MCF 10A (cell line): ENCODE measurements at regions not wholly inside any gene's neighbourhood (a gene's known extent, or its start where the extent isn't known, plus 50 kb on each side); places are given as distances from the start of the nearest gene placed in this dataset.

ENCODE experiments used
- BruUV-seq: library from RNA; stranded (reverse); fragments of 400-500 nt; replicated peaks from 2 replicates; lab custom pipeline; 2021; lab: Mats Ljungman, UMichigan
- CTCF ChIA-PET: fragments of 300-600 bp; sonication (Branson Sonifier 250); formaldehyde crosslinking; extraction: SDS; loops from one replicate; lab custom pipeline; 2021; ENCODE audit warnings: antibody characterized with exemption, inconsistent platforms; lab: Yijun Ruan, JAX
- POLR2A ChIA-PET: fragments of 300-600, 350-650 bp; sonication (Branson Sonifier 250); formaldehyde crosslinking; extraction: SDS; loops from one replicate; lab custom pipeline; 2020; ENCODE audit warnings: antibody characterized with exemption, inconsistent platforms; lab: Yijun Ruan, JAX
- DNase-seq: peaks from one replicate; pipeline ENCODE4 v3.0.0-alpha.2; 2018; ENCODE audit not compliant: unreplicated experiment
- H3K27ac Mint-ChIP-seq: one replicate; pipeline ENCODE4 v1.8.0; 2022; ENCODE audit warnings: mild to moderate bottlenecking, low read depth, mixed read lengths; ENCODE audit not compliant: unreplicated experiment
- H3K27me3 Mint-ChIP-seq: one replicate; pipeline ENCODE4 v1.8.0; 2022; ENCODE audit warnings: mixed read lengths; ENCODE audit not compliant: insufficient read depth, unreplicated experiment
- H3K36me3 Mint-ChIP-seq: one replicate; pipeline ENCODE4 v1.8.0; 2022; ENCODE audit warnings: mild to moderate bottlenecking, moderate library complexity, mixed read lengths; ENCODE audit not compliant: insufficient read depth, unreplicated experiment
- H3K4me1 Mint-ChIP-seq: one replicate; pipeline ENCODE4 v1.8.0; 2022; ENCODE audit warnings: mixed read lengths; ENCODE audit not compliant: insufficient read depth, unreplicated experiment
- H3K4me3 Mint-ChIP-seq: one replicate; pipeline ENCODE4 v1.8.0; 2022; ENCODE audit warnings: mild to moderate bottlenecking, moderate library complexity, mixed read lengths; ENCODE audit not compliant: unreplicated experiment
- H3K9me3 Mint-ChIP-seq: one replicate; pipeline ENCODE4 v1.8.0; 2022; ENCODE audit warnings: mixed read lengths; ENCODE audit not compliant: unreplicated experiment
- CTCF ChIP-seq: fragments of 200-600 bp; IDR thresholded peaks from one replicate; pipeline ENCODE4 v1.8.0; 2022; ENCODE audit warnings: antibody characterized with exemption, mild to moderate bottlenecking; ENCODE audit not compliant: unreplicated experiment
- intact Hi-C: fragments of 100-400 bp; cut with micrococcal nuclease; formaldehyde crosslinking; loops from 2 replicates; pipeline ENCODE4 v1.14.1; 2022

- CTCF ChIA-PET, result interaction anchor here (0.6 kb wide), 1 partner anchor 52 kb away, joined by 3 read pairs; no protein-coding TSS in a partner anchor
- intact Hi-C loops, result no loop called here
- no peak for DNase-seq
- H3K4me1 Mint-ChIP-seq, result no peaks in the 10 kb centered on the region
- peaks cover 8% of the 10 kb centered on the region for H3K9me3 Mint-ChIP-seq
- H3K36me3 Mint-ChIP-seq, result no peaks in the 10 kb centered on the region
- no peak overlapping the region for H3K27ac Mint-ChIP-seq
- no peak overlapping the region for H3K4me3 Mint-ChIP-seq
- H3K27me3 Mint-ChIP-seq, result no peaks in the 10 kb centered on the region
- POLR2A ChIA-PET, result interaction anchor here (0.6 kb wide), 1 partner anchor 154 kb away, joined by 3 read pairs; no protein-coding TSS in a partner anchor
- no TSS peak for BruUV-seq
- TF ChIP-seq CTCF, result no peak
These were observed 1082.6 kb upstream of the LCORL start for GRCh38 chr4:19104176-19104575.

GRCh38 chr4:19095491-19096046 lies 1074.0 kb upstream of the LCORL start:
- TF ChIP-seq CTCF, result no peak
- intact Hi-C loops, result no loop called here
- BruUV-seq, result no TSS peak
- Mint-ChIP-seq H3K9me3 (peaks cover 8% of the 10 kb centered on the region), H3K4me1 (no peaks in the 10 kb centered on the region), H3K36me3 (no peaks in the 10 kb centered on the region), H3K27ac (no peak overlapping the region), H3K27me3 (no peaks in the 10 kb centered on the region), H3K4me3 (no peak overlapping the region)
- DNase-seq, result no peak
- ChIA-PET POLR2A (interaction anchor here (0.7 kb wide), 1 partner anchor 1326 kb away, joined by 4 read pairs; no protein-coding TSS in a partner anchor), CTCF (interaction anchor here (0.7 to 0.8 kb wide), 2 partner anchors 10 to 1744 kb away, joined by 3 read pairs; no protein-coding TSS in a partner anchor)

- ChIA-PET CTCF (no interaction called here), POLR2A (no interaction called here)
- TF ChIP-seq CTCF, result no peak
- H3K27me3 Mint-ChIP-seq, result no peaks in the 10 kb centered on the region
- H3K27ac Mint-ChIP-seq, result no peak overlapping the region
- H3K9me3 Mint-ChIP-seq, result no peaks in the 10 kb centered on the region
- intact Hi-C loops, result no loop called here
- no peaks in the 10 kb centered on the region for H3K4me1 Mint-ChIP-seq
- H3K36me3 Mint-ChIP-seq, result no peaks in the 10 kb centered on the region
- DNase-seq, result no peak
- H3K4me3 Mint-ChIP-seq, result no peak overlapping the region
- BruUV-seq, result no TSS peak
These were observed 1072.4 kb upstream of the LCORL start for GRCh38 chr4:19093951-19094350.

GRCh38 chr4:19092797-19093196 lies 1071.2 kb upstream of the LCORL start:
- intact Hi-C loops, result no loop called here

More at GRCh38 chr4:19092797-19093196, 1071.2 kb upstream of the LCORL start:
- H3K4me1 Mint-ChIP-seq, result no peaks in the 10 kb centered on the region
- ChIA-PET CTCF (no interaction called here), POLR2A (no interaction called here)
- H3K4me3 Mint-ChIP-seq, result no peak overlapping the region
- H3K27me3 Mint-ChIP-seq, result no peaks in the 10 kb centered on the region
- no peak overlapping the region for H3K27ac Mint-ChIP-seq
- DNase-seq, result no peak
- TF ChIP-seq CTCF, result no peak
- no TSS peak for BruUV-seq
- H3K9me3 Mint-ChIP-seq, result no peaks in the 10 kb centered on the region
- no peaks in the 10 kb centered on the region for H3K36me3 Mint-ChIP-seq
